Thyroid gland (tissue), 4 donors: ENCODE measurements at regions not wholly inside any gene's neighbourhood (a gene's known extent, or its start where the extent isn't known, plus 50 kb on each side); places are given as distances from the start of the nearest gene placed in this dataset.

Experiments used
- POLR2A ChIP-seq, 2 donors: fragments of 450-650 bp; IDR thresholded peaks; one replicate each; pipeline ENCODE4 v1.6.1; 2017; ENCODE audit warnings: antibody characterized with exemption in 2 of 2, mild to moderate bottlenecking in 2 of 2, moderate library complexity in 1 of 2
- TF ChIP-seq, protein P1 (sequence below), 6 experiments: fragments of 200-600 bp in 3 of 6; fragments of 450-650 bp in 3 of 6; sonication (generic) in 3 of 6; IDR thresholded peaks; one replicate each; pipeline ENCODE4 v1.5.1; 2016 to 2019; ENCODE audit warnings: antibody characterized with exemption in 6 of 6, mild to moderate bottlenecking in 2 of 6, inconsistent platforms in 1 of 6, moderate library complexity in 1 of 6

- TF ChIP-seq POLR2A (IDR thresholded peaks at IDR 0.05) = no peak
- TF ChIP-seq, protein P1, sequence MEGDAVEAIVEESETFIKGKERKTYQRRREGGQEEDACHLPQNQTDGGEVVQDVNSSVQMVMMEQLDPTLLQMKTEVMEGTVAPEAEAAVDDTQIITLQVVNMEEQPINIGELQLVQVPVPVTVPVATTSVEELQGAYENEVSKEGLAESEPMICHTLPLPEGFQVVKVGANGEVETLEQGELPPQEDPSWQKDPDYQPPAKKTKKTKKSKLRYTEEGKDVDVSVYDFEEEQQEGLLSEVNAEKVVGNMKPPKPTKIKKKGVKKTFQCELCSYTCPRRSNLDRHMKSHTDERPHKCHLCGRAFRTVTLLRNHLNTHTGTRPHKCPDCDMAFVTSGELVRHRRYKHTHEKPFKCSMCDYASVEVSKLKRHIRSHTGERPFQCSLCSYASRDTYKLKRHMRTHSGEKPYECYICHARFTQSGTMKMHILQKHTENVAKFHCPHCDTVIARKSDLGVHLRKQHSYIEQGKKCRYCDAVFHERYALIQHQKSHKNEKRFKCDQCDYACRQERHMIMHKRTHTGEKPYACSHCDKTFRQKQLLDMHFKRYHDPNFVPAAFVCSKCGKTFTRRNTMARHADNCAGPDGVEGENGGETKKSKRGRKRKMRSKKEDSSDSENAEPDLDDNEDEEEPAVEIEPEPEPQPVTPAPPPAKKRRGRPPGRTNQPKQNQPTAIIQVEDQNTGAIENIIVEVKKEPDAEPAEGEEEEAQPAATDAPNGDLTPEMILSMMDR (IDR thresholded peaks at IDR 0.05) = no peak
These were observed 60.5 kb upstream of the RAPGEF1 start for GRCh38 chr9:131800366-131800765.
